NT2/D1 (cell line): ENCODE measurements at regions not wholly inside any gene's neighbourhood (a gene's known extent, or its start where the extent isn't known, plus 50 kb on each side); places are given as distances from the start of the nearest gene placed in this dataset.

Experiments
- DNase-seq: peaks from one replicate; pipeline ENCODE4 v3.0.0-alpha.2; 2011; ENCODE audit warnings: low read depth, low spot score
- H3K27me3 ChIP-seq: 2 replicates; pipeline ENCODE4 v1.6.0; 2011; ENCODE audit warnings: mild to moderate bottlenecking; ENCODE audit not compliant: insufficient read length, insufficient read depth
- H3K36me3 ChIP-seq: 2 replicates; pipeline ENCODE4 v1.6.1; 2011; ENCODE audit warnings: mild to moderate bottlenecking, low read length, mixed read lengths; ENCODE audit not compliant: insufficient read depth, insufficient read length
- H3K4me1 ChIP-seq: 2 replicates; pipeline ENCODE4 v1.5.1; 2011; ENCODE audit not compliant: insufficient read depth, insufficient read length
- H3K4me3 ChIP-seq: 2 replicates; pipeline ENCODE4 v1.5.1; 2011; ENCODE audit warnings: low read depth; ENCODE audit not compliant: insufficient read length
- H3K9ac ChIP-seq: 2 replicates; pipeline ENCODE4 v1.6.0; 2011; ENCODE audit warnings: low read depth; ENCODE audit not compliant: insufficient read length
- H3K9me3 ChIP-seq: 2 replicates; pipeline ENCODE4 v1.5.1; 2011; ENCODE audit warnings: mild to moderate bottlenecking, low read length; ENCODE audit not compliant: insufficient read depth
- SUZ12 ChIP-seq: IDR thresholded peaks from 2 replicates; pipeline ENCODE4 v1.6.1; 2011; ENCODE audit not compliant: insufficient read length, insufficient read depth; ENCODE audit errors: extremely low read depth
- YY1 ChIP-seq: IDR thresholded peaks from 2 replicates; pipeline ENCODE4 v1.6.1; 2011; ENCODE audit not compliant: insufficient read length, insufficient read depth
- ZNF274 ChIP-seq: IDR thresholded peaks from 2 replicates; pipeline ENCODE4 v1.6.1; 2011; ENCODE audit warnings: mild to moderate bottlenecking, low read depth, low read length

DNA sequence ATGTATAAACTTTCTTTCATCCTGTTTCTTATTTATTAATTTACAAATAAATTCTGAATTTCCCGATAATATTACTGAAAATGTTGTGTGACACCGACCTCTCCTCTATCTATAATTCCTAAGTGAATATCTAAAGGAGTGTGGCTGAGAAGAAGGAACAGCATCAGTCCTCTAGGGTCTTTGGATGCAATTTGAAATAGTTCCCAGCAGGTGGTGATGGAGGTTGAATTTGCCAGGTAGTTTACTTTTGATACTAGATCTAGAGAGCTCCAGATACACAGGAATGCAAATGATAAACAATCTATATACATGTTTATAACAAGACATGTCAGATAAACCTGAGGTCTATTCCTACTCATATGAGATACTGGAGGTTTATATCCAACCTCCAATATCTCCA lies 305.4 kb downstream of the PCDH18 start:
- TF ChIP-seq ZNF274 (no peak), YY1 (no peak), SUZ12 (no peak)
- H3K9ac ChIP-seq, result no peak overlapping the region
- H3K36me3 ChIP-seq, result no peaks in the 10 kb centered on the region
- no peaks in the 10 kb centered on the region for H3K9me3 ChIP-seq
- no peaks in the 10 kb centered on the region for H3K27me3 ChIP-seq
- H3K4me3 ChIP-seq, result no peak overlapping the region
- H3K4me1 ChIP-seq, result no peaks in the 10 kb centered on the region
- no peak for DNase-seq

DNA sequence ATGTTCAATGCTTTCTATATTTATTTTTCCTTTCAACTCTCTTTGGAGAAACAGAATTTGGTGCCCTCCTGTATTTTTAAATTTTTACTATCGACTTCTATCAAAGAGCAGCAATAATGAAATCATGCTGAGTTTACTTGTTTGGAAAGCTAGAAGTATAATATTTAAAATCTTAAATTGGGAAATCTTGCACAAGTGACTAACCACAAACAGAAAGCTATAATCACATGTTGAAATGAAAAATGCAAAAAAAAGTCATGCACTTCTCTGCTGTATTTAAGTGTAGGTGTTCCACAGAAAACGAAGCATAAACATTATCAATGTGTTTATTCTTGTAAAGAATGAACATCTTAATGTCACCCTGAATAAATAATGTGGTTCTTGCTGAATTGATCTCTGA lies 306.1 kb downstream of the PCDH18 start:
- Histone ChIP-seq H3K27me3 (no peaks in the 10 kb centered on the region), H3K36me3 (no peaks in the 10 kb centered on the region), H3K9ac (no peak overlapping the region), H3K9me3 (no peaks in the 10 kb centered on the region), H3K4me3 (no peak overlapping the region), H3K4me1 (no peaks in the 10 kb centered on the region)
- no peak for DNase-seq
- TF ChIP-seq YY1, result no peak
- TF ChIP-seq SUZ12, result no peak
- no peak for TF ChIP-seq ZNF274

DNA sequence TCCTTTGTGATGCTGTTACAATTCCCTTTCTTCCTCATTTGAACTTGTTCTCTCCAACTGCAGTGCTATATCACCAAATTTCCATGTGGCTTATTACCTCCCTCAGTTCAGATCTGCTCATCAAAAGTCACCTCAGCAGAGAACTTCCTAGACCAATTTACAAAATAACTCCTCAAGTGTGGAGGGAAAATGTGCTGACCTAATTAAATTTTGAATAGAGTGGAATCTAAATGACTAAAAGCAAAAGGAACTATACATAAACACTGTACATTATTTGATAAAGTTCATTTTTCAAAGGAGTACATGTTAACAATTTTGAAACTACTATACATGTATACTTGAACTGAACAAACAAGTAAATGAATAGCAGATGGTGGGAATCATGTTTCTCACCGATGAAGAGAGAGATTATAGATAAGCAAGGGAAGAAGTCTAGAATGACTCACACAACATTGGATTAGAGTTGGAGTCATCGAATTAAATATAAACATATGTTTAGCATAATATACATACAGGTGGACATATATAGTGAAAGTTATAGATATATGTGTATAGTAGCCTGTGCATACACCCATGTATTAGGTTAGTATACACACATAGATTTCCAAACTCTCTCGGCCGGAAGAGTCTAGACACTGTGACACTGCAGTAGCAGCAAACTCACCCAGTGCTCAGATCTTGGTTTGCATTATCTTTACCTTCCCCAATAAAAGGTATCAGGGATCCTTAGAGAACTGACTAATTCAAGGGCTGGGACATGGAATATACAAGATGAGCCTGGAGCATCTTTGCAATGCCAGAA lies 318.7 kb downstream of the PCDH18 start:
- Histone ChIP-seq H3K36me3 (no peaks in the 10 kb centered on the region), H3K9me3 (no peaks in the 10 kb centered on the region), H3K4me3 (no peak overlapping the region), H3K27me3 (no peaks in the 10 kb centered on the region), H3K9ac (no peak overlapping the region), H3K4me1 (no peaks in the 10 kb centered on the region)
- TF ChIP-seq ZNF274, result no peak
- DNase-seq, result no peak

DNA sequence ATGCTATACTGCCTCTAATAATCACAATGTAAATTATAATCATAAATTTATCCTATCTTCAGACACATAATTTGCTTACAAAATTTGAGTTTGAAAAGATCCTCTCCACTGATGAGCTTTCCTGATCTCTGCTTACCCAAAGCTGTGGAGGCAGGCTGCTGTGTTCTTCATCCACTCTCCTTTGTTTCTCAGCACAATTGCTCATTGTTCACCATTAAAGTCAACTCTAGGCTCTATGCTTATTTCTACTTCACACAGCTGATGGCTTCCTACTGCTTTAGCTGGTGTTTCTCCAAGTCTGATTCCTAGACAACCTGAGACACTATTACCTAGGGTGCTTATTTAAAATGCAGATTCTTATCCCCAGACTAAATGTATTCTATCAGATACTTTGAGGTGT lies 319.7 kb downstream of the PCDH18 start:
- Histone ChIP-seq H3K27me3 (no peaks in the 10 kb centered on the region), H3K9me3 (no peaks in the 10 kb centered on the region), H3K4me3 (no peak overlapping the region), H3K9ac (no peak overlapping the region), H3K4me1 (no peaks in the 10 kb centered on the region), H3K36me3 (no peaks in the 10 kb centered on the region)
- no peak for TF ChIP-seq SUZ12
- no peak for TF ChIP-seq YY1
- no peak for TF ChIP-seq ZNF274
- DNase-seq, result no peak

DNA sequence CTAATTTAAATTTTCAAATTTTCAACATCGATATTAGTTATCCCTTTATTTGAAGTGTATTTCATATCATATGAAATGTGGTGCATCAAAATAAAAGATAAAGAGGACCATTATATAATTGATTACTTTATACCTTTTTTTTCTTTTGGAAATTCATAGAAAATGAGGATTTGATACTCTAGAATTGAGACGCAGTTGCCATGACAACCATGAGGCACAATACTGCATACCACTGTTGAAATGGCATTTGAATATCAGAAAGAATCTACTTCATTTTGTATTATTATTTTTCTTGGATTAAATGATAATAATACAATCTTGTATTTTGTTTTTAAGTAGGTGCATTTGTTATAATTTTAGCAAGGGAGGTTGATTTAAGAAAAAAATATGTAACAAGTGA lies 323.1 kb downstream of the PCDH18 start:
- H3K4me1 ChIP-seq, result no peaks in the 10 kb centered on the region
- no peak for DNase-seq
- H3K9me3 ChIP-seq, result no peaks in the 10 kb centered on the region
- no peaks in the 10 kb centered on the region for H3K27me3 ChIP-seq
- no peaks in the 10 kb centered on the region for H3K36me3 ChIP-seq
- H3K9ac ChIP-seq, result no peak overlapping the region
- no peak for TF ChIP-seq ZNF274
- no peak for TF ChIP-seq YY1
- no peak for TF ChIP-seq SUZ12
- H3K4me3 ChIP-seq, result no peak overlapping the region

DNA sequence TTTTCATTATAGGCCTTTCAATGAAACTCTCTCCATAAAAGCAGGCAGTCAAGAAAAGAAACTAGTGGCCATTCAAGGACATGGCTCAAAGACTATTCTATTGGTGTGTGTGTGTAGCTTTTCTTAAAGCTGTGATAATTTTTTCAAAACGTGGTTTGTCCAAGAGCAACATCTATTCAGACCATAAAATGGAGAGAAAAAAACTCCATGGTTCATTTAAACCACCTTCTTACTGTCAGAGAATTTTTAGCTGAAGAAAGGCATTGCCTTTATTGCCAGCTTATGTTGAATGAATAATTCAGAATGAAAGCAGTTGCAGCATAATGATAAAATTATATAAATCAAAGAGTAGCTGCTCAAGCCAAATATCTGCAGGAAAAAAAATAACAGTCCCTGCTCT lies 325.5 kb downstream of the PCDH18 start:
- no peak for DNase-seq
- Histone ChIP-seq H3K27me3 (no peaks in the 10 kb centered on the region), H3K4me1 (no peaks in the 10 kb centered on the region), H3K9me3 (no peaks in the 10 kb centered on the region), H3K36me3 (no peaks in the 10 kb centered on the region), H3K4me3 (no peak overlapping the region), H3K9ac (no peak overlapping the region)
- TF ChIP-seq ZNF274 (no peak), YY1 (no peak), SUZ12 (no peak)

DNA sequence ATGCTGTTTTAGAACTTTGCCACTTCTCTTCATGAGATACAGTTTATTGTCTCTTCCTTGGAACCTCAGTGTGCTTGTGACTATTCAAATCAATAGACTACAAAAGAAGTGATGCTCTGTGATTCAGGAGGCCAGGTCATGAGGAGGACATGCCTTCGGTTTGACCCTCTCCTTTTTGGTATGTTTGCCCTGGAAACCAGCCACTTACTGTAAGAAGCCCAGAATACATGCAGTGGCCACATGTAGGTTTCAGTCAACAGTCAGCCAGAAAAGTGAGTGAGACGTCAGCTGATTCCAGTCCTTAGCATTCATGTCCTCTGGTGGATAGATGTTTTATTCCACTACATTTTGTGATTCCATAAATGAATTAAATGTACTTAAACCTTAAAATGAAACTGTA lies 328.7 kb downstream of the PCDH18 start:
- Histone ChIP-seq H3K4me3 (no peak overlapping the region), H3K36me3 (no peaks in the 10 kb centered on the region), H3K9ac (no peak overlapping the region), H3K27me3 (no peaks in the 10 kb centered on the region), H3K4me1 (no peaks in the 10 kb centered on the region), H3K9me3 (no peaks in the 10 kb centered on the region)
- TF ChIP-seq YY1 (no peak), ZNF274 (no peak), SUZ12 (no peak)
- no peak for DNase-seq
